HG03442 (cell line): ENCODE measurements at regions not wholly inside any gene's neighbourhood (a gene's known extent, or its start where the extent isn't known, plus 50 kb on each side); places are given as distances from the start of the nearest gene placed in this dataset.
A peak's percentile ranks its signal among the peaks of the same experiment; 100 is the strongest.
"Not testable (repeated sequence)": the region's sequence is repeated elsewhere in the genome, so short reads cannot be mapped to it uniquely, and the experiment has no call there.

Experiments
- ATAC-seq: cut with Tn5 transposase; IDR thresholded peaks from one replicate; pipeline ENCODE4 v1.9.1; 2021; ENCODE audit warnings: mild to moderate bottlenecking, moderate library complexity; ENCODE audit not compliant: unreplicated experiment

GRCh38 chr1:8120693-8121260, 94.7 kb upstream of the ERRFI1 start:
- no peak for ATAC-seq

GRCh38 chr1:8118736-8119135, 92.6 kb upstream of the ERRFI1 start:
- not testable (repeated sequence) for ATAC-seq

GRCh38 chr1:8118031-8118451, 91.9 kb upstream of the ERRFI1 start:
- no peak for ATAC-seq

- no peak for ATAC-seq
These were observed 90.8 kb upstream of the ERRFI1 start for GRCh38 chr1:8116894-8117264.

DNA sequence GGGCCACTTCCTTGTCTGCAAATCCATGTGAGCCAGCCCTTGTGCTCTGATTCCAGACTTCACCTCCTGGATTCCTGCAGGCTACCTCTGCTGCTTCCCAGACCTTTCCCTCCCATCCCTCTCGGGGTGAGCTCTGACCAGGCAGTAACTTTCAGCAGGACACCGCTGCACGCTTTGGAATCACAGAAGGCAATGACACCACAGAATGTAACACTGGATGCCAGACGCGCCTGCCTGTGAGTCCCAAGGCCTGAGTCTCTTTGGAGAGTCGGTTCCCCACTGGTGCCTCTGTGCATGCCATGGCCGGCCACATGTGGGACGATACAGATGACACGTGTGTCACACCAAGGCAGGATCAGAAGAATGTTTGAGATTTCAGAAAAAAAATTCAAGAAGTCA, 89.7 kb upstream of the ERRFI1 start:
- no peak for ATAC-seq

- no peak for ATAC-seq
These were observed 89.1 kb upstream of the ERRFI1 start for GRCh38 chr1:8115031-8115768.

DNA sequence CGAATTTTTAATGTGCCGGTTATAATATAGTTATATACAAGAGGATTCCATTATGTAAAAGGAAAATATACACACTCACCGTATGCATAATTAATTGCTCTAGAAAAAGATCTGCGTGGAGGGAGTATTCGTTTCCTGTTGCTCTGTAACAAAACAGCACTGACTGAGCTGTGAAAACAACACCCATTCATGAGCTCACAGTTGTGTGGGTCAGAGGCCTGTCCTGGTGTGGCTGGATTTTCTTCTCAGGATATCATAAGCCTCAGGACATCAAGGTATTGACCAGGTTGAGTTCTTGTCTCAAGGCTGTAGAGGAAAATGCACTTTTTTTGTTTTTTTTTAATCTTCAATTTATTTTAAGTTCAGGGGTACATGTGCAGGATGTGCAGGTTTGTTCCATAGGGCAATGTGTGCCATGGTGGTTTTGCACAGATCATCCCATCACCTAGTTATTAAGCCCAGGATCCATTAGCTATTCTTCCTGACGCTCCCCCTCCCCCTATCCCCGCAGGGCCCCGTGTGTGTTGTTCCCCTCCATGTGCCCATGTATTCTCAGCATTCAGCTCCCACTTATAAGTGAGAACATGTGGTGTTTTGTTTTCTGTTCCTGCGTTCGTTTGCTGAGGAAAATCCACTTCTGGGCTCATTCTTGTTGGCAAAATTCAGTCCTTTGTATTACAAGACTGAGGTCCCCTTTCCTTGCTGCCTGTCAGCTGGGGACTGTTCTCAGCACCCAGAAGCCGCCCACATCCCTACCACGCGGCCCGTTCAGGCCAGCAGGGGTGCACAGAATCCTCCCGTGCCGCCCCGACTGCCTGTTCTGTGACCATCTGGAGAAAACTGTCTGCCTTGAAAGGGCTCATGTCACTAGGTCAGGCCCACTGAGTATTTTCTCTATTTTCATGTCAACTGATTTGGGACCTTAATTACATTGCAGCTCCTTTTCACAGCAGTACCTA, 87.4 kb upstream of the ERRFI1 start:
- no peak for ATAC-seq

- no peak for ATAC-seq
These were observed 86.6 kb upstream of the ERRFI1 start for GRCh38 chr1:8112611-8113261.

- ATAC-seq = no peak
These were observed 85.5 kb upstream of the ERRFI1 start for GRCh38 chr1:8111560-8111959.

DNA sequence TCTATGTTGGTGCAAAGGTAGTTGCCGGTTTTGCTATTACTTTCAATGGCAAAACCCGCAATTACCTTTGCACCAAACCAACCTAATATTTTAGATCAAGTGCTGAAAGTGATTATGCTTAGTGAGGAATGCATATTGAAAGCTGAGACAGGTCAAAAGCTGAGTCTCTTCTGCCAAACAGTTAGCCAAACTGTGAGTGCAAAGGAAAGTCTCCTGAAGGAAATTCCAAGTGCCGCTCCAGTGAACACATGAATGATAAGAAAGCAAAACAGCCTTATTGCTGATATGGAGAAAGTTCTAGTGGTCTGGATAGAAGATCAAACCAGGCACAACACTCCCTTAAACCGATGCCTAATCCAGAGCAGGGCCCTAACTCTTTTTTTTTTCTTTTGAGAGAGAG, 83.1 kb upstream of the ERRFI1 start:
- ATAC-seq = no peak

DNA sequence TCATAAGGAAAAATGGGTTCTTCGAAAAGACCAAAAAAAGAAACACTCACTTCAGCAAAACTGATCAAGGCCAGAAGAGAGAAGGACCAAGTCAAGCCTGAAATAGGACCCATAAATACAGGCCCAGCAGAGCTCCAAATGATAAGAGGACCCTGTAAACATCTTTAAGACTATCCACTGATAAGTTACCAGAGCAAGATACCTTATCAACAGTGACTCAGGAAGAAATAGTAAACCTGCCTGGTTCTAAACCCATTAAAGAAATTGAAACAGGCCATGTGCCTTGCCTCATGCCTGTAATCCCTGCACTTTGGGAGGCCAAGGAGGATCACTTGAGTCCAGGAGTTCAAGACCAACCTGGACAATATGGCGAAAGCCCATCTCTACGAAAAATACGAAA, 81.8 kb upstream of the ERRFI1 start:
- ATAC-seq = no peak

GRCh38 chr1:8104278-8105236, 78.4 kb upstream of the ERRFI1 start:
- ATAC-seq = no peak

DNA sequence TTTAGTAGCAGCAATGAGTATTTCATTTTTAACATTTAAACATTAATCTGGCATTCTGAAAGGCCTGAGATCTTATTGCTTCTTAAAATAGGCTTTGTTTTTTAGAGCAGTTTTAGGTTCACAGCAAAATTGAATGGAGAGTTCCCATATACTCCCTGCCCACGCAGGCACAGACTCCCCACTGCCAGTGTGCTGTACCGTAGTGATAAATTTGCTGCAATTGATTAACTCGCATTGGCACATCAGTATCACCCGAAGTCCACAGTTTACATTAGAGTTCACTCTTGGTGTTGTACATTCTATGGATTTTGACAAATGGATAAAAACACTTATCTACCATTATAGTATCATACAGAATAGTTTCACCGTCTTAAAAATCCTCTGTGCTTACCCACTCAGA, 71.8 kb upstream of the ERRFI1 start:
- ATAC-seq = no peak

DNA sequence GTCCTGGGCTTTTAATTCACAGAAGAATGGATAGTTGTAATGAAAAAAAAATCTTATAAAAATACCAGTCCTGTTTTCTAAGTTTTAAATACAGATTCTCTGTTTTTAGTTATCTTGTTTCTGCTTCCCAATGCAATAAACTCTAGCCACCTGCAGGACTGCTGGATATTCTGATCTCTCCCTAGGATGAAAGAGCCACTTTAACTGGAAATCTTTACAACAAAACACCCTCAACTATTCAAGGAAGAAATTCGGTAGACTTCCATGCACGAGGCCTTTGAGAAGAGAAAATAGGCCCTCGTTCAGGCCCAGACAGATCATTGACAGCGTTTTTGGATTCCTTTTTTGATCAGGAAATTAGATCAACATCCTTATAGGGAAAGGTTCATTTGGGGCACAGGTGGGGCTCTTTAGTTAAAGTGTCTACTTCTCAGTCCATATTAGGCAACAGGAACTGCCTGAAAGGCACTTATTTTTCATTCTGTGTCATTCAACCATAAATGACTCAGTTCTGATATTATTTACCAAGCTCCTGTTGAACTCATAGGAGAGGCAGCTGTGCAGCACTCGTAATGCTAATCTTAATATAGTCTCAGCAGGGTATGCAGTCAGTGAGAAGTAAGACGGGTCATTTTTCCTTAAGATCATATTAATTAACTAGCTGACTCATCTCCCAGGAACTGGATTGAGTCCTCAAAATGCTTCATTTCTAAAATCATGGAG, 71.1 kb upstream of the ERRFI1 start:
- ATAC-seq = peak; percentile 89

GRCh38 chr1:8096105-8097011, 70.2 kb upstream of the ERRFI1 start:
- no peak for ATAC-seq

GRCh38 chr1:8095584-8095983, 69.5 kb upstream of the ERRFI1 start:
- ATAC-seq = no peak

DNA sequence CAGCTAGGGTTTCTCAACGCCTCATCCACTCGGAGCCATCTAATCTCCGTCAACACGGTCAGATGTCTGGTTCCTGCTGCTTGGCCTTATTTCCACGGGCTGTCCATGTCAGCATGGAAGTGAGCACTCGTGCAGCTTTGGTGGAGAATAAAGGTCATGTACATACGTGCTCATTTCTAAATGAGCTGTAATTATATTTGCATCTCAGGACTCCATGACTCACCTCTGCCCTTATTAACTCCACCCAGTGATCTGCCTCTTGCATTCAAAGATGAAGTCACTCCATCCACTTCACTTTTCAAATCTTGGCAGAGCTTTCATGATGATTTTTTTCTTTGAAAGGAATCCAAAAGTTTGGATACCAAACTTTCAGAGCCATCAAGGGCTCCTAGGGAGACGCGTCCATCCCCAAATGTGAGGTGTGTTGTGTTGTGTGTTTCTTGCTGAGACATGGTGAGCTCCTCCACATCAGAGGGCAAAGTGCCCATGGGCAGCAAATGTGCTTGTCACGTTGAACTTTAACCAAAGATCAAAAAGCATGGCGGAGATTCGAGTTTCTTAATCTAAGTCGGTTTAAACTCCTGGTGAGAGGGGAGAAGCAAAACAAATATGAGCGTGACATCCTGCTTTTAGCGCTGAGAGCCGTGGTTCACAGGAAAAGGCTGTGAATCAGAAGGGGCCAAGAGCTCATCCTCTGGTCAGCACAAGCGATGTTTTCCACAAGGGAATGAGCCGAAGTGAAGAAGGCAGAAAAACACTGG, 68.6 kb upstream of the ERRFI1 start:
- ATAC-seq = no peak
